GM23248 (cell line): ENCODE measurements at regions not wholly inside any gene's neighbourhood (a gene's known extent, or its start where the extent isn't known, plus 50 kb on each side); places are given as distances from the start of the nearest gene placed in this dataset.

Experiments
- EZH2 ChIP-seq: fragments of 200-600 bp; sonication (generic); IDR thresholded peaks from 2 replicates; pipeline ENCODE4 v1.6.1; 2018; ENCODE audit warnings: antibody characterized with exemption, mild to moderate bottlenecking; ENCODE audit not compliant: insufficient read depth, poor library complexity, severe bottlenecking
- EZH2phosphoT487 ChIP-seq: fragments of 200-600 bp; sonication (generic); IDR thresholded peaks from 2 replicates; pipeline ENCODE4 v1.6.1; 2018; ENCODE audit warnings: antibody characterized with exemption, moderate library complexity, mild to moderate bottlenecking, low read depth; ENCODE audit not compliant: insufficient read depth

DNA sequence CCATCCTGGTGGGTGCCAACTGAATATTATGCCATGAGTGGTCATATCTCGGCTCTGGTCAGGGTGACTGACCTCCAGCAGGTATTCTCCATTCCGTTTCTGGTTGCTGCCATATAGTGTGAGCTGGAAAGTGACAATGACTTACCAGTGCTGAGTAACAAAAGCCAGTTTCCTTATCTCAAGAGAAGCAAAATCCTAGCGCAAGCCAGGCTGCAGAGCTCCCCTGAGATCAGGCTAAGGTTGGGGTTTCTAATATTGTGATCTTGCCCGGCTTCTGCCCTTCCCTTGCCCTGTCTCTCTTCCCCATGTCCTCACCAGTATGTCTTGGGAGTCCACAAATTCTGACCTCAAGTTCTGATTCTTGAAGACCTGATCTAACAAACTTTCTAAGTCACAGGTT is 271.3 kb upstream of the SPTLC3 start:
- no peak for TF ChIP-seq EZH2
- TF ChIP-seq EZH2phosphoT487 = no peak
